Astrocyte of the cerebellum (primary cell): ENCODE measurements at regions not wholly inside any gene's neighbourhood (a gene's known extent, or its start where the extent isn't known, plus 50 kb on each side); places are given as distances from the start of the nearest gene placed in this dataset.

Experiments used
- DNase-seq: peaks from one replicate; pipeline ENCODE4 v3.0.0-alpha.2; 2011; ENCODE audit warnings: low read depth
- H3K4me3 ChIP-seq: 2 replicates; pipeline ENCODE4 v1.5.1; 2011; ENCODE audit warnings: mild to moderate bottlenecking, low read depth, low read length, moderate library complexity
- CTCF ChIP-seq: IDR thresholded peaks from 2 replicates; pipeline ENCODE4 v1.5.1; 2012; ENCODE audit warnings: low read length, low read depth, moderate library complexity, mild to moderate bottlenecking; ENCODE audit errors: missing control alignments
- in situ Hi-C: cut with HindIII; loops from 2 replicates; pipeline ENCODE4 v1.10.0; 2017; ENCODE audit warnings: low sequenced_read_pairs

GRCh38 chr3:30333903-30334302 lies 272.5 kb upstream of the TGFBR2 start:
- in situ Hi-C loops = no loop called here
- no peak for DNase-seq
- TF ChIP-seq CTCF = no peak
- no peak overlapping the region for H3K4me3 ChIP-seq

GRCh38 chr3:30340500-30340899 lies 265.9 kb upstream of the TGFBR2 start:
- no peak for TF ChIP-seq CTCF
- H3K4me3 ChIP-seq = no peak overlapping the region
- in situ Hi-C loops = loop anchor here (5.0 kb wide), 1 partner anchor 93 kb away; no protein-coding TSS in a partner anchor
- no peak for DNase-seq

GRCh38 chr3:30341079-30341478 lies 265.3 kb upstream of the TGFBR2 start:
- in situ Hi-C loops = loop anchor here (5.0 kb wide), 1 partner anchor 94 kb away; no protein-coding TSS in a partner anchor
- no peak overlapping the region for H3K4me3 ChIP-seq
- no peak for DNase-seq
- no peak for TF ChIP-seq CTCF

GRCh38 chr3:30341851-30342250 lies 264.6 kb upstream of the TGFBR2 start:
- no peak for TF ChIP-seq CTCF
- H3K4me3 ChIP-seq = no peak overlapping the region
- in situ Hi-C loops = loop anchor here (5.0 kb wide), 1 partner anchor 95 kb away; no protein-coding TSS in a partner anchor
- no peak for DNase-seq

GRCh38 chr3:30342318-30343060 lies 263.9 kb upstream of the TGFBR2 start:
- H3K4me3 ChIP-seq = no peak overlapping the region
- no peak for TF ChIP-seq CTCF
- in situ Hi-C loops = loop anchor here (5.0 kb wide), 1 partner anchor 95 kb away; no protein-coding TSS in a partner anchor
- peak; percentile 91 for DNase-seq

- H3K4me3 ChIP-seq = no peak overlapping the region
- in situ Hi-C loops = loop anchor here (5.0 kb wide), 1 partner anchor 96 kb away; no protein-coding TSS in a partner anchor
- TF ChIP-seq CTCF = no peak
Measured at GRCh38 chr3:30343067-30343831, 263.2 kb upstream of the TGFBR2 start.

More at GRCh38 chr3:30343067-30343831, 263.2 kb upstream of the TGFBR2 start:
- DNase-seq = no peak
